GM18519 (cell line): ENCODE measurements at regions not wholly inside any gene's neighbourhood (a gene's known extent, or its start where the extent isn't known, plus 50 kb on each side); places are given as distances from the start of the nearest gene placed in this dataset.

Source experiments
- ATAC-seq: cut with Tn5 transposase; IDR thresholded peaks from one replicate; pipeline ENCODE4 v1.9.1; 2021; ENCODE audit warnings: mild to moderate bottlenecking, moderate library complexity; ENCODE audit not compliant: unreplicated experiment, low FRiP score

GRCh38 chr18:61047794-61048193, 285.4 kb upstream of the CDH20 start:
- ATAC-seq, result no peak

GRCh38 chr18:61057443-61057842, 275.8 kb upstream of the CDH20 start:
- ATAC-seq, result no peak

GRCh38 chr18:61062258-61062657, 271.0 kb upstream of the CDH20 start:
- no peak for ATAC-seq

GRCh38 chr18:61064911-61065310, 268.3 kb upstream of the CDH20 start:
- ATAC-seq, result no peak

- ATAC-seq, result no peak
Measured at GRCh38 chr18:61076986-61077385, 256.2 kb upstream of the CDH20 start.

- no peak for ATAC-seq
Measured at GRCh38 chr18:61079714-61080113, 253.5 kb upstream of the CDH20 start.

GRCh38 chr18:61080954-61081528, 252.2 kb upstream of the CDH20 start:
- ATAC-seq, result no peak

- no peak for ATAC-seq
Measured at GRCh38 chr18:61082976-61083630, 250.1 kb upstream of the CDH20 start.

GRCh38 chr18:61085036-61085435, 248.2 kb upstream of the CDH20 start:
- no peak for ATAC-seq

GRCh38 chr18:61085761-61086160, 247.5 kb upstream of the CDH20 start:
- ATAC-seq, result no peak

- no peak for ATAC-seq
Measured at GRCh38 chr18:61086657-61087056, 246.6 kb upstream of the CDH20 start.

- ATAC-seq, result no peak
Measured at GRCh38 chr18:61091379-61091778, 241.9 kb upstream of the CDH20 start.

GRCh38 chr18:61093965-61094364, 239.3 kb upstream of the CDH20 start:
- no peak for ATAC-seq

GRCh38 chr18:61096226-61096625, 237.0 kb upstream of the CDH20 start:
- ATAC-seq, result no peak

- no peak for ATAC-seq
Measured at GRCh38 chr18:61107113-61107512, 226.1 kb upstream of the CDH20 start.

- ATAC-seq, result no peak
Measured at GRCh38 chr18:61108706-61109105, 224.5 kb upstream of the CDH20 start.

- no peak for ATAC-seq
Measured at GRCh38 chr18:61123309-61123708, 209.9 kb upstream of the CDH20 start.

GRCh38 chr18:61127714-61128467, 205.3 kb upstream of the CDH20 start:
- ATAC-seq, result no peak

GRCh38 chr18:61129001-61129400, 204.2 kb upstream of the CDH20 start:
- ATAC-seq, result no peak

GRCh38 chr18:61132031-61132430, 201.2 kb upstream of the CDH20 start:
- no peak for ATAC-seq

GRCh38 chr18:61133783-61134182, 199.4 kb upstream of the CDH20 start:
- no peak for ATAC-seq

GRCh38 chr18:61136711-61137251, 196.4 kb upstream of the CDH20 start:
- no peak for ATAC-seq
